HepG2 (cell line): ENCODE measurements at regions not wholly inside any gene's neighbourhood (a gene's known extent, or its start where the extent isn't known, plus 50 kb on each side); places are given as distances from the start of the nearest gene placed in this dataset.

Experiments used
- ATF2 ChIP-seq: sonication (generic); formaldehyde crosslinking; IDR thresholded peaks from 2 replicates; pipeline ENCODE4 v1.4.0; 2020; ENCODE audit warnings: missing genetic modification reagents
- PCBP1 ChIP-seq: fragments of 200-400 bp; formaldehyde crosslinking; IDR thresholded peaks from 2 replicates; pipeline ENCODE4 v1.6.1; 2017; ENCODE audit warnings: mild to moderate bottlenecking, low read depth, low read length, borderline replicate concordance
- POLR2A ChIP-seq, 2 experiments: IDR thresholded peaks; 2 replicates each; pipeline ENCODE4 v1.6.1; 2011; ENCODE audit warnings: low read depth in 2 of 2, low read length in 2 of 2, mild to moderate bottlenecking in 1 of 2, moderate library complexity in 1 of 2; ENCODE audit not compliant: insufficient read depth in 1 of 2
- ZBTB40 ChIP-seq, 2 experiments: fragments of 450-650 bp in 1 of 2; sonication (generic) in 1 of 2; formaldehyde crosslinking in 1 of 2; IDR thresholded peaks; 2 replicates each; pipeline versions ENCODE4 v1.6.1 to v1.8.0; 2016 to 2022; ENCODE audit warnings: antibody characterized with exemption in 1 of 2, mild to moderate bottlenecking in 1 of 2, missing genetic modification reagents in 1 of 2
- ZNF274 ChIP-seq: sonication (generic); formaldehyde crosslinking; IDR thresholded peaks from 2 replicates; pipeline ENCODE4 v1.5.1; 2020; ENCODE audit warnings: mild to moderate bottlenecking, missing genetic modification reagents
- ZNF549 ChIP-seq: sonication (generic); formaldehyde crosslinking; IDR thresholded peaks from 2 replicates; pipeline ENCODE4 v1.5.0; 2020; ENCODE audit warnings: missing genetic modification reagents
- TF ChIP-seq, protein P1 (sequence below): sonication (generic); formaldehyde crosslinking; IDR thresholded peaks from 2 replicates; pipeline ENCODE4 v1.8.1; 2023; ENCODE audit warnings: missing genetic modification reagents, inconsistent platforms, borderline replicate concordance
- TF ChIP-seq, protein P2 (sequence below): sonication (generic); IDR thresholded peaks from 2 replicates; pipeline ENCODE4 v1.6.1; 2016; ENCODE audit warnings: low read depth, borderline replicate concordance
- TF ChIP-seq, protein P3 (sequence below): sonication (generic); formaldehyde crosslinking; IDR thresholded peaks from 2 replicates; pipeline ENCODE4 v1.4.0; 2020; ENCODE audit warnings: missing genetic modification reagents, mild to moderate bottlenecking, borderline replicate concordance

DNA sequence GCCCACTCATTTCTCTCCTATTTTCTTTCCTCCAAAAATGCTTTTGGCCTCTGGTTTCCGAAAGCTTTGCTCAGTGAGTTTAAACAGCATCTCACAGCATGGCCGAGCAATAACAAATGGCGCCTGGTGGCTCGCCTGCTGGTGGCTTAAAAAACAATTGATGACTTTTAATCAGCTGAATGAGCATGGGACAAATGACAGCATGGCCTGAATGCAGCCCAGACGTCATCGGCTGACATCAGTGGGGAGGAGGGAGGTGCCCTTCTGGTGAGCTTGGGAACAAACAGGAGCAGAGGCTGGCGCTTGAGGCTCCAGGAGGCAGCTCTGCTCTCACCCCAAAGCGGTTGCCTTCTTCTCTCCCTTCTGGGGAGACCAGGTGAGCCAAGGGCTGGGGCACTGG is 286.4 kb downstream of the BCOR start:
- no peak for TF ChIP-seq POLR2A (IDR thresholded peaks at IDR 0.05; ENCODE audit: insufficient read depth in 1 of 2, low read depth in 2 of 2, low read length in 2 of 2)
- TF ChIP-seq, protein P1, sequence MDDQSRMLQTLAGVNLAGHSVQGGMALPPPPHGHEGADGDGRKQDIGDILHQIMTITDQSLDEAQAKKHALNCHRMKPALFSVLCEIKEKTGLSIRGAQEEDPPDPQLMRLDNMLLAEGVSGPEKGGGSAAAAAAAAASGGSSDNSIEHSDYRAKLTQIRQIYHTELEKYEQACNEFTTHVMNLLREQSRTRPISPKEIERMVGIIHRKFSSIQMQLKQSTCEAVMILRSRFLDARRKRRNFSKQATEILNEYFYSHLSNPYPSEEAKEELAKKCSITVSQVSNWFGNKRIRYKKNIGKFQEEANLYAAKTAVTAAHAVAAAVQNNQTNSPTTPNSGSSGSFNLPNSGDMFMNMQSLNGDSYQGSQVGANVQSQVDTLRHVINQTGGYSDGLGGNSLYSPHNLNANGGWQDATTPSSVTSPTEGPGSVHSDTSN (CRISPR knock-in tag), result no peak
- TF ChIP-seq, protein P2, sequence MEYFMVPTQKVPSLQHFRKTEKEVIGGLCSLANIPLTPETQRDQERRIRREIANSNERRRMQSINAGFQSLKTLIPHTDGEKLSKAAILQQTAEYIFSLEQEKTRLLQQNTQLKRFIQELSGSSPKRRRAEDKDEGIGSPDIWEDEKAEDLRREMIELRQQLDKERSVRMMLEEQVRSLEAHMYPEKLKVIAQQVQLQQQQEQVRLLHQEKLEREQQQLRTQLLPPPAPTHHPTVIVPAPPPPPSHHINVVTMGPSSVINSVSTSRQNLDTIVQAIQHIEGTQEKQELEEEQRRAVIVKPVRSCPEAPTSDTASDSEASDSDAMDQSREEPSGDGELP, result no peak
- TF ChIP-seq PCBP1, result no peak
- no peak for TF ChIP-seq ATF2 (CRISPR knock-in tag)
- no peak for TF ChIP-seq ZNF549 (CRISPR knock-in tag)
- no peak for TF ChIP-seq ZBTB40 (IDR thresholded peaks at IDR 0.05)
- TF ChIP-seq ZBTB40 (CRISPR knock-in tag; IDR thresholded peaks at IDR 0.05), result no peak
- no peak for TF ChIP-seq ZNF274 (CRISPR knock-in tag)
- TF ChIP-seq, protein P3, sequence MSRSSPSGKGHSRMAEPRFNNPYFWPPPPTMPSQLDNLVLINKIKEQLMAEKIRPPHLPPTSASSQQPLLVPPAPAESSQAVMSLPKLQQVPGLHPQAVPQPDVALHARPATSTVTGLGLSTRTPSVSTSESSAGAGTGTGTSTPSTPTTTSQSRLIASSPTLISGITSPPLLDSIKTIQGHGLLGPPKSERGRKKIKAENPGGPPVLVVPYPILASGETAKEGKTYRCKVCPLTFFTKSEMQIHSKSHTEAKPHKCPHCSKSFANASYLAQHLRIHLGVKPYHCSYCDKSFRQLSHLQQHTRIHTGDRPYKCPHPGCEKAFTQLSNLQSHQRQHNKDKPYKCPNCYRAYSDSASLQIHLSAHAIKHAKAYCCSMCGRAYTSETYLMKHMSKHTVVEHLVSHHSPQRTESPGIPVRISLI (CRISPR knock-in tag), result no peak
